ENCODE measurements at regions not wholly inside any gene's neighbourhood (a gene's known extent, or its start where the extent isn't known, plus 50 kb on each side); places are given as distances from the start of the nearest gene placed in this dataset.

DNA sequence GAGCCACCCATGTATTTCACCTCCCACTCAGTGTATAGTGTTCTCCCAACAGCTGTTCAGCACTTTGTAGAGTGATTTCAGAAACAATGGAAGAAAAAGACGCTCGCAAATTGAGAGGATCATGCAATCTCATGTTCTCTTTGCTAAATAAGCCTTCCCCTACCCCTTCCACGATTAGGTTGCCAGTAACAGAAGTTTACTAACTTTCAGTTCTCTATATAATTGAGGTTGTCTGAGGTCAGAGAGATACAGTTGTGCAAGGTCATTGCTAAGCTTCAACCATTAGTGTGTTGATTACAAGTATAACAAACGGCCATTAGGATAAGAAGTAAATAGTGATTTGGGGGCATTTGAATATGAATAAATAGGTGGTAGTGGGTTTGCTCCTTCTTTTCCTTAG, 99.6 kb downstream of the TUSC7 start:
- no peaks in the 10 kb centered on the region for H3K9me3 ChIP-seq (ENCODE audit: control insufficient read depth in 2 of 3, insufficient read depth in 1 of 3, low read length in 3 of 3)
- no peaks in the 10 kb centered on the region for H3K36me3 ChIP-seq (ENCODE audit: control insufficient read depth in 2 of 3, insufficient read depth in 3 of 3, low read length in 3 of 3)
- intact Hi-C loops (cut with DNase I): no loop called here
- DNase-seq (no peak), FAIRE-seq (no peak)
- H3K4me1 ChIP-seq (ENCODE audit: control insufficient read depth in 2 of 3, insufficient read depth in 2 of 3, low read depth in 1 of 3, low read length in 3 of 3): no peaks in the 10 kb centered on the region
- no peak overlapping the region for H3K27ac ChIP-seq (ENCODE audit: low read depth in 2 of 2, low read length in 2 of 2)
- H3K4me3 ChIP-seq (ENCODE audit: low read length in 3 of 3): no peak overlapping the region
- TF ChIP-seq, protein P1, sequence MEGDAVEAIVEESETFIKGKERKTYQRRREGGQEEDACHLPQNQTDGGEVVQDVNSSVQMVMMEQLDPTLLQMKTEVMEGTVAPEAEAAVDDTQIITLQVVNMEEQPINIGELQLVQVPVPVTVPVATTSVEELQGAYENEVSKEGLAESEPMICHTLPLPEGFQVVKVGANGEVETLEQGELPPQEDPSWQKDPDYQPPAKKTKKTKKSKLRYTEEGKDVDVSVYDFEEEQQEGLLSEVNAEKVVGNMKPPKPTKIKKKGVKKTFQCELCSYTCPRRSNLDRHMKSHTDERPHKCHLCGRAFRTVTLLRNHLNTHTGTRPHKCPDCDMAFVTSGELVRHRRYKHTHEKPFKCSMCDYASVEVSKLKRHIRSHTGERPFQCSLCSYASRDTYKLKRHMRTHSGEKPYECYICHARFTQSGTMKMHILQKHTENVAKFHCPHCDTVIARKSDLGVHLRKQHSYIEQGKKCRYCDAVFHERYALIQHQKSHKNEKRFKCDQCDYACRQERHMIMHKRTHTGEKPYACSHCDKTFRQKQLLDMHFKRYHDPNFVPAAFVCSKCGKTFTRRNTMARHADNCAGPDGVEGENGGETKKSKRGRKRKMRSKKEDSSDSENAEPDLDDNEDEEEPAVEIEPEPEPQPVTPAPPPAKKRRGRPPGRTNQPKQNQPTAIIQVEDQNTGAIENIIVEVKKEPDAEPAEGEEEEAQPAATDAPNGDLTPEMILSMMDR (IDR thresholded peaks at IDR 0.05; ENCODE audit: borderline replicate concordance, extremely low read depth, insufficient read depth): no peak
- no peak overlapping the region for H3K9ac ChIP-seq (ENCODE audit: low read length in 3 of 3)
- H3K27me3 ChIP-seq (ENCODE audit: control insufficient read depth, insufficient read depth, low read length): no peaks in the 10 kb centered on the region

DNA sequence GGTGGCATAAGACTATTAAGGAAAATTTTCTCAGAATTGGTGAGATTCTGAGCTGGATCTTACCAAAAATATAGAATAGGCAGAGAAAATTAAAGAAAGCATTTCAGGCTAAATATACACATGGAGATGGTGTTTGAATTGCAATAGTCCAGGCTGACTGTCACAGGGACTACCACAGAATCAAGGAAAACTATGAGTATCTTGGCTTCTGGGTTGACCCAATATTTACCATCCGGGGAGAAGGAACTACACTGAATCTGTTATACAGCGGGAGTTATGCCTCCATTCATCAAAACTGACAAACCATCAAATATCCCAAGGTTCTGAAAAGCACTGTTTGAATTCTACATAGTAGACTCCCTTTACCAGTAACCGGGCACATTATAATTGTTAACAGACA, 102.2 kb downstream of the TUSC7 start:
- FAIRE-seq (no peak), DNase-seq (no peak)
- TF ChIP-seq, protein P1 (IDR thresholded peaks at IDR 0.05; ENCODE audit: borderline replicate concordance, extremely low read depth, insufficient read depth): no peak
- Histone ChIP-seq H3K36me3 (ENCODE audit: control insufficient read depth in 2 of 3, insufficient read depth in 3 of 3, low read length in 3 of 3) (no peaks in the 10 kb centered on the region), H3K4me3 (ENCODE audit: low read length in 3 of 3) (no peak overlapping the region), H3K9me3 (ENCODE audit: control insufficient read depth in 2 of 3, insufficient read depth in 1 of 3, low read length in 3 of 3) (no peaks in the 10 kb centered on the region), H3K27ac (ENCODE audit: low read depth in 2 of 2, low read length in 2 of 2) (no peak overlapping the region), H3K27me3 (ENCODE audit: control insufficient read depth, insufficient read depth, low read length) (no peaks in the 10 kb centered on the region), H3K9ac (ENCODE audit: low read length in 3 of 3) (no peak overlapping the region), H3K4me1 (ENCODE audit: control insufficient read depth in 2 of 3, insufficient read depth in 2 of 3, low read depth in 1 of 3, low read length in 3 of 3) (no peaks in the 10 kb centered on the region)
- intact Hi-C loops (cut with DNase I): no loop called here

DNA sequence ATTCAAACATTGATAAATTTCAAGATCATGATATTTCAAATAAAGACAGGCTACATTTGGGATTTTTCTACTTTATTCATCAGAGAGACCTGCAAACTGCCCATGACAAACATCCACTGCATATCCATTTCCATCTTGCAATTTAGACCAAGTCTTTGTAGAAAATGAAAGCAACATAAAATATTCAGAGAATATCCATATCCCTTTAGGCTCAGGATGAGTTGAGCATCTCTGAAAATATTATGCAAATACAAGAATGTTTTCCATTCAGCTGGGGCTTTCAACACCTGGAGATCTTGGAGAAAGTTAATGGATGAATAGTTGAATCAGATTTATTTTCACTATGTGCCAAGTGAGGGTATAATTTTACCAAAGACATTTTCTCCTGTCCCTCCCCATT, 103.4 kb downstream of the TUSC7 start:
- DNase-seq: no peak
- H3K27ac ChIP-seq (ENCODE audit: low read depth in 2 of 2, low read length in 2 of 2): no peak overlapping the region
- no peaks in the 10 kb centered on the region for H3K9me3 ChIP-seq (ENCODE audit: control insufficient read depth in 2 of 3, insufficient read depth in 1 of 3, low read length in 3 of 3)
- H3K9ac ChIP-seq (ENCODE audit: low read length in 3 of 3): no peak overlapping the region
- H3K27me3 ChIP-seq (ENCODE audit: control insufficient read depth, insufficient read depth, low read length): no peaks in the 10 kb centered on the region
- no peak overlapping the region for H3K4me3 ChIP-seq (ENCODE audit: low read length in 3 of 3)
- intact Hi-C loops (cut with DNase I): no loop called here
- FAIRE-seq: no peak
- TF ChIP-seq, protein P1 (IDR thresholded peaks at IDR 0.05; ENCODE audit: borderline replicate concordance, extremely low read depth, insufficient read depth): no peak
- H3K4me1 ChIP-seq (ENCODE audit: control insufficient read depth in 2 of 3, insufficient read depth in 2 of 3, low read depth in 1 of 3, low read length in 3 of 3): no peaks in the 10 kb centered on the region
- no peaks in the 10 kb centered on the region for H3K36me3 ChIP-seq (ENCODE audit: control insufficient read depth in 2 of 3, insufficient read depth in 3 of 3, low read length in 3 of 3)

DNA sequence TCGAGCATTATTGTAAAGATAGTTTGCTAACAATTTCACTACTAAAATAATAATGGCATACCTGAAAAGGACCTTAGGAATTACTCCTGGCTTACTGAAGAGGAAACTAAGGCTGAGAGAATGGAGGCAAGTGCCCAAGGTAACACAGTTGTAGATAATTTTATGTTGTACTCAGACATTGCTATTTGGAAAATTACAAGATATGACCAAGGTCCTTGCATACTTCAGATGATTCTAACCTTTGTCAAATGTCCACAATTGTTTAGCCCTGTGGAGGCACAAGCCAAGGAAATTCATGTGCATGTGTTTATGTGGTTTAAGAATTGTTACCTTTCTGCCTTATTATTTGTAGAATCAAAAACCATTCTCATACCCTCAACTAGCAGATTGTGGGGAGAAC, 105.7 kb downstream of the TUSC7 start:
- Histone ChIP-seq H3K36me3 (ENCODE audit: control insufficient read depth in 2 of 3, insufficient read depth in 3 of 3, low read length in 3 of 3) (no peaks in the 10 kb centered on the region), H3K27ac (ENCODE audit: low read depth in 2 of 2, low read length in 2 of 2) (no peak overlapping the region), H3K27me3 (ENCODE audit: control insufficient read depth, insufficient read depth, low read length) (no peaks in the 10 kb centered on the region)

More for the DNA sequence above, 105.7 kb downstream of the TUSC7 start:
- H3K4me1 ChIP-seq (ENCODE audit: control insufficient read depth in 2 of 3, insufficient read depth in 2 of 3, low read depth in 1 of 3, low read length in 3 of 3): no peaks in the 10 kb centered on the region
- FAIRE-seq (no peak), DNase-seq (no peak)
- no peak overlapping the region for H3K9ac ChIP-seq (ENCODE audit: low read length in 3 of 3)
- H3K9me3 ChIP-seq (ENCODE audit: control insufficient read depth in 2 of 3, insufficient read depth in 1 of 3, low read length in 3 of 3): no peaks in the 10 kb centered on the region
- H3K4me3 ChIP-seq (ENCODE audit: low read length in 3 of 3): no peak overlapping the region
- TF ChIP-seq, protein P1 (IDR thresholded peaks at IDR 0.05; ENCODE audit: borderline replicate concordance, extremely low read depth, insufficient read depth): no peak
- intact Hi-C loops (cut with DNase I): no loop called here

All from kidney (tissue), 13 donors.